ENCODE measurements at regions not wholly inside any gene's neighbourhood (a gene's known extent, or its start where the extent isn't known, plus 50 kb on each side); places are given as distances from the start of the nearest gene placed in this dataset.

DNA sequence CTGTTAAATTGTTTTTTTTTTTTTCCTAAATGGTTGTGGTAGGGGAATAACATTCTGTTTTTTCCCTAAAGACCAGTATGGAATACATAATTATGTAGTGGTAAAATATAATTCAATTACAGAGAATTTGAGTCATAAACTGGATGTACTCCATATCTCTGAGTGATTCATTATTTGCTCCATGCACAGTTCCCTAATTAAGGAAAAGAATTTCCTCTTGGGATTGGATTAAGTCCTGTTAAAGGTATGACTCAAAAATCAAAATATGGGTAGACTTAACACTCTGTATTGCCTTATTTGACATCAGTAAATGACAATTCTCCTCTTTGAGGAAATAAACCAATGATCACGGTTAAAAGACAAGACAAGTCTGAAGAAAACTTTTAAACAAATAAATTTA is 78.0 kb upstream of the KCNH8 start:
- Histone ChIP-seq H3K27ac (no peak overlapping the region), H3K4me1 (no peaks in the 10 kb centered on the region), H3K9me3 (no peaks in the 10 kb centered on the region), H3K36me3 (no peaks in the 10 kb centered on the region), H3K27me3 (no peaks in the 10 kb centered on the region), H3K4me3 (no peak overlapping the region)
- DNase-seq: no peak
- no peak for TF ChIP-seq POLR2A (IDR thresholded peaks at IDR 0.05)
- TF ChIP-seq, protein P1, sequence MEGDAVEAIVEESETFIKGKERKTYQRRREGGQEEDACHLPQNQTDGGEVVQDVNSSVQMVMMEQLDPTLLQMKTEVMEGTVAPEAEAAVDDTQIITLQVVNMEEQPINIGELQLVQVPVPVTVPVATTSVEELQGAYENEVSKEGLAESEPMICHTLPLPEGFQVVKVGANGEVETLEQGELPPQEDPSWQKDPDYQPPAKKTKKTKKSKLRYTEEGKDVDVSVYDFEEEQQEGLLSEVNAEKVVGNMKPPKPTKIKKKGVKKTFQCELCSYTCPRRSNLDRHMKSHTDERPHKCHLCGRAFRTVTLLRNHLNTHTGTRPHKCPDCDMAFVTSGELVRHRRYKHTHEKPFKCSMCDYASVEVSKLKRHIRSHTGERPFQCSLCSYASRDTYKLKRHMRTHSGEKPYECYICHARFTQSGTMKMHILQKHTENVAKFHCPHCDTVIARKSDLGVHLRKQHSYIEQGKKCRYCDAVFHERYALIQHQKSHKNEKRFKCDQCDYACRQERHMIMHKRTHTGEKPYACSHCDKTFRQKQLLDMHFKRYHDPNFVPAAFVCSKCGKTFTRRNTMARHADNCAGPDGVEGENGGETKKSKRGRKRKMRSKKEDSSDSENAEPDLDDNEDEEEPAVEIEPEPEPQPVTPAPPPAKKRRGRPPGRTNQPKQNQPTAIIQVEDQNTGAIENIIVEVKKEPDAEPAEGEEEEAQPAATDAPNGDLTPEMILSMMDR (IDR thresholded peaks at IDR 0.05): no peak

DNA sequence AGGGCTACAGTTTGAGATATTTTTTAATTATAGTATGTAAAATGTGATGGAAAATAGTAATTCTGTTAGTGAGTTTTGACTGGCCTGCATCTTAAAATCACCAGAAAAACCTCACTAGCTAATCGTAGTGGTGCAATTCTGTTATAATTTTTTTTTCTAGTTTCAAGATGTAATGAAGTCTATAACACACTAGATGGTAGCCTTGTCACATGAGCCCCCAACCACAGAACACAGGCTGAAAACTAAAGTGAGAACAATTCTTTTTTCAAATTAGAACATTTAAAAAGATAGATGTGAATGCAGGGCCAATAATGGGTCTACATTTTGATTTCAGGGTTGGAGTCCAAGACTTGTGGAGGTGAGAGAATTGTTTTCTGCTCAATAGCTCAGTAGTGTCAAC is 83.3 kb upstream of the KCNH8 start:
- TF ChIP-seq, protein P1 (IDR thresholded peaks at IDR 0.05): peak in 5 of 6 experiments; percentile 9 to 31 (median 27)
- no peak for TF ChIP-seq POLR2A (IDR thresholded peaks at IDR 0.05)
- Histone ChIP-seq H3K4me3 (no peak overlapping the region), H3K9me3 (no peaks in the 10 kb centered on the region), H3K27ac (no peak overlapping the region), H3K36me3 (no peaks in the 10 kb centered on the region), H3K27me3 (no peaks in the 10 kb centered on the region), H3K4me1 (no peaks in the 10 kb centered on the region)
- DNase-seq: no peak

DNA sequence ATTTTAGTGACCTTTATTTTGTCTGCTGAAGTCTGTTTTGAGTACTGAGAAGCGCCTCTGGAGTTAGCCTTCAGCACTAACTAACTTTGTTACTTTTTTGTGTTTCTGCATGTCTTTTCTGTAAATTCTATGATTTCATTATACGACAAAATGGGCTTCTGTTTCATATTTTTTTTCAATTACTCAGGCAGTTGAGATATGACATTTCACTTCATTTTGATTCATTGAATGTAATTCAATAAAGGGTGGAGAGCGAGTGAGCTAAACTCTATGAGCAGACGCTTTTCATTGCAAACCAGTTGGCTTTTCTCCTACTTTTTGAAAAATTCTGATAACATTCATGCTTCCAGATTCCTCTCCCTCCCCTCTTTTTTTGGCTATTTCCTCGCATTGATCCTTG is 84.4 kb upstream of the KCNH8 start:
- Histone ChIP-seq H3K4me3 (no peak overlapping the region), H3K27ac (no peak overlapping the region), H3K27me3 (no peaks in the 10 kb centered on the region), H3K9me3 (no peaks in the 10 kb centered on the region), H3K4me1 (no peaks in the 10 kb centered on the region), H3K36me3 (no peaks in the 10 kb centered on the region)
- TF ChIP-seq POLR2A (IDR thresholded peaks at IDR 0.05): no peak
- TF ChIP-seq, protein P1 (IDR thresholded peaks at IDR 0.05): no peak
- DNase-seq: no peak

DNA sequence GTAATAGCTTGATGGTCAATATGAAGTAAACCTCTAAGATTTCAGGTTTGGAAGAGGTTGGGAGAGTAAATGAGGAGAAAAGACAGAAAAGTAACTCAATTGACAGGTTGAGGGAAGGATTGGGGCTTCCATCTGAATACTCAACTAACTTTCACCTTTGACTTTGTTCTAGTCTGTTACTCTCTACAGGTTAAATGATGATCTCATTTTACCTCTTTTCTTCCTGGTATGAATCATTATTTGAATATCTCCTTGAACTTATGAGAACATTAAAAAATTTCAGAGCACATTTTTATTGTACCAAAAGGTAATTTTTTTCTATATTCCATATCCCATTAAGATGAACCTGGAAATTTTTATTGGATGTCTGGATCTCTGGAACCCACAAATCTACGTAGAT is 87.9 kb upstream of the KCNH8 start:
- Histone ChIP-seq H3K27me3 (no peaks in the 10 kb centered on the region), H3K27ac (no peak overlapping the region), H3K9me3 (no peaks in the 10 kb centered on the region), H3K4me1 (no peaks in the 10 kb centered on the region), H3K36me3 (no peaks in the 10 kb centered on the region), H3K4me3 (no peak overlapping the region)
- TF ChIP-seq, protein P1 (IDR thresholded peaks at IDR 0.05): no peak
- TF ChIP-seq POLR2A (IDR thresholded peaks at IDR 0.05): no peak
- DNase-seq: no peak

DNA sequence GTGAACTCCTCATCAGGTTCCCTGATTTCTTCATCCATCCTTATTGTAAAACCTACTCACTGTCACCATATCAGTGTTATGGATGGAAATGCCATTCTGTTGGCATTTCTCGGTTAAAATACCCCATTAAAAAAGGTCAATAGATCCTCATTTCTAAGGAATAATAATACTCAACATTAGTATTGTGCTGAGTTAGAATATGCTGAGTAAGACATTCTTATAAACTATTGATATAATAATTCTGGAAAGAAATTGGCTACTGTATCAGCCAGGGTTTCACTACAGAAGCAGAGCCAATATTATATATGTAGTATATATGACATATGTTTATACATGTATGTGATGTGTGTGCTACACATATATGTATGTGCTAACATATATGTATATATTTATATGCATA is 95.4 kb upstream of the KCNH8 start:
- TF ChIP-seq, protein P1 (IDR thresholded peaks at IDR 0.05): no peak
- TF ChIP-seq POLR2A (IDR thresholded peaks at IDR 0.05): no peak
- no peaks in the 10 kb centered on the region for H3K27me3 ChIP-seq
- no peak for DNase-seq
- no peaks in the 10 kb centered on the region for H3K36me3 ChIP-seq
- no peaks in the 10 kb centered on the region for H3K9me3 ChIP-seq
- no peak overlapping the region for H3K4me3 ChIP-seq
- H3K4me1 ChIP-seq: no peaks in the 10 kb centered on the region
- H3K27ac ChIP-seq: no peak overlapping the region

DNA sequence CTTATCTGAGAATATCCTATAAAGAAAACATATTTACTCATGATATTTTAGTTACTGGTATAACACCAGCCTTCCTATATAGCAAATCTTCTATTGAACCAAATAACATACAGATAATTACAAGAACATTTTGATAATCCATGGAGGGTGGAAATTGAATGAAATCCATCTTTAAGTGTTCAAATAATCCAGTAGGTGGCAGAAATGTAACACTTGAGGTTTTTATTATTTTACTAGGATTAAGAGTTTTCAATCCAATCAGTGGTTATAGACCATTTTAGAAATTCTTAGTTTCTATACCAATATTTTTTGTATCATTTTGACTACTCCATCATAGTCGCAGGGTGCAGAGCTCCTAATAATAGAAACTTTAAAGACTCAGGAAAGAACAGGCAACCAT is 101.9 kb upstream of the KCNH8 start:
- Histone ChIP-seq H3K4me1 (no peaks in the 10 kb centered on the region), H3K27me3 (no peaks in the 10 kb centered on the region), H3K36me3 (no peaks in the 10 kb centered on the region), H3K9me3 (no peaks in the 10 kb centered on the region), H3K4me3 (no peak overlapping the region), H3K27ac (no peak overlapping the region)
- DNase-seq: no peak
- TF ChIP-seq POLR2A (IDR thresholded peaks at IDR 0.05): no peak
- TF ChIP-seq, protein P1 (IDR thresholded peaks at IDR 0.05): peak in 1 of 6 experiments; percentile 4

Data from Peyer's patch (tissue), 4 donors.